ENCODE measurements at regions not wholly inside any gene's neighbourhood (a gene's known extent, or its start where the extent isn't known, plus 50 kb on each side); places are given as distances from the start of the nearest gene placed in this dataset.

GRCh38 chr13:28568286-28568685 is 73.4 kb upstream of the FLT1 start:
- intact Hi-C loops (cut with micrococcal nuclease) = no loop called here
- peaks cover 2% of the 10 kb centered on the region for H3K27me3 Mint-ChIP-seq
- POLR2A ChIA-PET = interaction anchor here (0.6 kb wide), 1 partner anchor 89 kb away, joined by 3 read pairs; no protein-coding TSS in a partner anchor

GRCh38 chr13:28566891-28567290 is 72.0 kb upstream of the FLT1 start:
- Mint-ChIP-seq H3K27ac (no peak overlapping the region), H3K36me3 (ENCODE audit: low read depth) (no peaks in the 10 kb centered on the region), H3K9me3 (no peaks in the 10 kb centered on the region), H3K4me3 (no peak overlapping the region), H3K27me3 (peaks cover 2% of the 10 kb centered on the region), H3K4me1 (no peaks in the 10 kb centered on the region)
- POLR2A ChIA-PET = no interaction called here
- no peak for TF ChIP-seq CTCF (IDR thresholded peaks at IDR 0.05)
- no peak for ATAC-seq (ENCODE audit: low read depth)
- DNase-seq = no peak
- intact Hi-C loops (cut with micrococcal nuclease) = no loop called here
- CTCF ChIA-PET = no interaction called here

More at GRCh38 chr13:28568286-28568685, 73.4 kb upstream of the FLT1 start:
- TF ChIP-seq CTCF (IDR thresholded peaks at IDR 0.05) = no peak
- Mint-ChIP-seq H3K4me1 (no peaks in the 10 kb centered on the region), H3K4me3 (no peak overlapping the region), H3K9me3 (no peaks in the 10 kb centered on the region), H3K36me3 (ENCODE audit: low read depth) (no peaks in the 10 kb centered on the region), H3K27ac (no peak overlapping the region)
- CTCF ChIA-PET = no interaction called here
- DNase-seq (no peak), ATAC-seq (ENCODE audit: low read depth) (no peak)

- H3K27ac Mint-ChIP-seq = no peak overlapping the region
- intact Hi-C loops (cut with micrococcal nuclease) = no loop called here
- no peaks in the 10 kb centered on the region for H3K4me1 Mint-ChIP-seq
- DNase-seq (no peak), ATAC-seq (ENCODE audit: low read depth) (no peak)
- no peak overlapping the region for H3K4me3 Mint-ChIP-seq
- CTCF ChIA-PET = no interaction called here
- no peaks in the 10 kb centered on the region for H3K9me3 Mint-ChIP-seq
- TF ChIP-seq CTCF (IDR thresholded peaks at IDR 0.05) = no peak
- H3K27me3 Mint-ChIP-seq = peaks cover 2% of the 10 kb centered on the region
- H3K36me3 Mint-ChIP-seq (ENCODE audit: low read depth) = no peaks in the 10 kb centered on the region
- POLR2A ChIA-PET = no interaction called here
Observed at GRCh38 chr13:28566283-28566682, 71.4 kb upstream of the FLT1 start.

GRCh38 chr13:28564030-28564429 is 69.1 kb upstream of the FLT1 start:
- Mint-ChIP-seq H3K27me3 (peaks cover 7% of the 10 kb centered on the region), H3K4me1 (no peaks in the 10 kb centered on the region), H3K9me3 (no peaks in the 10 kb centered on the region), H3K4me3 (no peak overlapping the region), H3K27ac (no peak overlapping the region), H3K36me3 (ENCODE audit: low read depth) (no peaks in the 10 kb centered on the region)
- ATAC-seq (ENCODE audit: low read depth) (no peak), DNase-seq (no peak)
- TF ChIP-seq CTCF (IDR thresholded peaks at IDR 0.05) = no peak
- CTCF ChIA-PET = no interaction called here
- intact Hi-C loops (cut with micrococcal nuclease) = no loop called here
- POLR2A ChIA-PET = no interaction called here

GRCh38 chr13:28563609-28564008 is 68.7 kb upstream of the FLT1 start:
- Mint-ChIP-seq H3K9me3 (no peaks in the 10 kb centered on the region), H3K27me3 (peaks cover 5% of the 10 kb centered on the region), H3K4me1 (no peaks in the 10 kb centered on the region), H3K4me3 (no peak overlapping the region), H3K27ac (no peak overlapping the region), H3K36me3 (ENCODE audit: low read depth) (no peaks in the 10 kb centered on the region)
- no peak for TF ChIP-seq CTCF (IDR thresholded peaks at IDR 0.05)
- DNase-seq (no peak), ATAC-seq (ENCODE audit: low read depth) (no peak)
- intact Hi-C loops (cut with micrococcal nuclease) = no loop called here
- POLR2A ChIA-PET = no interaction called here
- CTCF ChIA-PET = no interaction called here

All from activated B cell treated with CpG ODN at 0.5 μM for 24 hours (primary cell).